HEK293 (cell line): ENCODE measurements at regions not wholly inside any gene's neighbourhood (a gene's known extent, or its start where the extent isn't known, plus 50 kb on each side); places are given as distances from the start of the nearest gene placed in this dataset.

Experiments
- CTCF ChIA-PET: fragments of 350-600 bp; formaldehyde crosslinking; extraction: SDS; loops from one replicate; lab custom pipeline; 2021; ENCODE audit warnings: antibody characterized with exemption; lab: Yijun Ruan, JAX
- POLR2A ChIA-PET: fragments of 300-600 bp; formaldehyde crosslinking; extraction: SDS; loops from one replicate; lab custom pipeline; 2020; ENCODE audit warnings: antibody characterized with exemption, inconsistent platforms; lab: Yijun Ruan, JAX
- H3K27ac ChIP-seq: fragments of 200-500 bp; sonication (Bioruptor generic); 2 replicates; pipeline ENCODE4 v1.5.1; 2014; ENCODE audit warnings: low read depth, low read length, control low read depth, inconsistent platforms; ENCODE audit errors: extremely low read depth
- H3K36me3 ChIP-seq, 2 experiments: fragments of 200-500 bp in 1 of 2; sonication (Bioruptor generic) in 1 of 2; 1 replicate in 1 of 2; 2 replicates in 1 of 2; pipeline ENCODE4 v1.5.1; 2014 to 2017; ENCODE audit warnings: inconsistent platforms in 2 of 2, low read length in 2 of 2; ENCODE audit not compliant: control insufficient read depth in 2 of 2, insufficient read depth in 1 of 2
- H3K4me1 ChIP-seq: fragments of 200-500 bp; sonication (Bioruptor generic); 2 replicates; pipeline ENCODE4 v1.5.1; 2014; ENCODE audit warnings: mild to moderate bottlenecking, low read length, inconsistent platforms; ENCODE audit not compliant: control insufficient read depth, insufficient read depth
- H3K4me3 ChIP-seq: 2 replicates; pipeline ENCODE4 v1.5.1; 2011; ENCODE audit warnings: low read depth, mild to moderate bottlenecking, control low read depth, low read length, moderate library complexity
- H3K9me3 ChIP-seq: fragments of 200-500 bp; sonication (Bioruptor generic); 2 replicates; pipeline ENCODE4 v1.5.1; 2014; ENCODE audit warnings: low read depth, low read length, inconsistent platforms; ENCODE audit not compliant: control insufficient read depth, insufficient read depth
- BCL6B ChIP-seq: fragments of 450-650 bp; formaldehyde crosslinking; IDR thresholded peaks from 2 replicates; pipeline ENCODE4 v1.5.1; 2017; ENCODE audit warnings: missing biosample characterization, missing genetic modification characterization
- CTCF ChIP-seq: fragments of 450-650 bp; formaldehyde crosslinking; IDR thresholded peaks from 2 replicates; pipeline ENCODE4 v1.5.1; 2016; ENCODE audit warnings: missing biosample characterization, missing genetic modification characterization
- FEZF1 ChIP-seq: fragments of 450-650 bp; formaldehyde crosslinking; IDR thresholded peaks from 2 replicates; pipeline ENCODE4 v1.5.1; 2016; ENCODE audit warnings: missing biosample characterization, missing genetic modification characterization
- IKZF3 ChIP-seq: fragments of 450-650 bp; IDR thresholded peaks from 2 replicates; pipeline ENCODE4 v1.5.0; 2018; ENCODE audit warnings: missing biosample characterization, mild to moderate bottlenecking, missing genetic modification characterization, moderate library complexity
- SCRT2 ChIP-seq: fragments of 450-650 bp; formaldehyde crosslinking; IDR thresholded peaks from 2 replicates; pipeline ENCODE4 v1.5.1; 2016; ENCODE audit warnings: missing biosample characterization, missing genetic modification characterization
- ZBTB49 ChIP-seq: fragments of 450-650 bp; formaldehyde crosslinking; IDR thresholded peaks from 2 replicates; pipeline ENCODE4 v1.5.1; 2016; ENCODE audit warnings: missing biosample characterization, missing genetic modification characterization, low read depth
- ZIC2 ChIP-seq: fragments of 450-650 bp; formaldehyde crosslinking; IDR thresholded peaks from 2 replicates; pipeline ENCODE4 v1.5.1; 2016; ENCODE audit warnings: missing biosample characterization, missing genetic modification characterization
- ZNF146 ChIP-seq: fragments of 450-650 bp; formaldehyde crosslinking; IDR thresholded peaks from 2 replicates; pipeline ENCODE4 v1.5.1; 2016; ENCODE audit warnings: missing biosample characterization, missing genetic modification characterization
- ZNF184 ChIP-seq: fragments of 450-650 bp; IDR thresholded peaks from 2 replicates; pipeline ENCODE4 v1.5.1; 2018; ENCODE audit warnings: missing biosample characterization, mild to moderate bottlenecking, missing genetic modification characterization
- ZNF292 ChIP-seq: fragments of 450-650 bp; formaldehyde crosslinking; IDR thresholded peaks from 2 replicates; pipeline ENCODE4 v1.5.1; 2016; ENCODE audit warnings: low read depth, missing biosample characterization, missing genetic modification characterization, borderline replicate concordance
- ZNF335 ChIP-seq: fragments of 450-650 bp; formaldehyde crosslinking; conservative IDR thresholded peaks from 2 replicates; pipeline ENCODE4 v1.5.1; 2016; ENCODE audit warnings: missing biosample characterization, missing genetic modification characterization
- ZNF341 ChIP-seq: fragments of 450-650 bp; formaldehyde crosslinking; IDR thresholded peaks from 2 replicates; pipeline ENCODE4; 2016; ENCODE audit warnings: low read depth, missing biosample characterization, missing genetic modification characterization
- ZNF561 ChIP-seq: fragments of 450-650 bp; IDR thresholded peaks from 2 replicates; pipeline ENCODE4 v1.5.1; 2018; ENCODE audit warnings: missing biosample characterization, missing genetic modification characterization, borderline replicate concordance
- ZNF585B ChIP-seq: fragments of 450-650 bp; formaldehyde crosslinking; IDR thresholded peaks from 2 replicates; pipeline ENCODE4 v1.5.1; 2016; ENCODE audit warnings: missing biosample characterization, missing genetic modification characterization
- ZNF600 ChIP-seq: fragments of 450-650 bp; formaldehyde crosslinking; IDR thresholded peaks from 2 replicates; pipeline ENCODE4 v1.5.1; 2016; ENCODE audit warnings: missing biosample characterization, missing genetic modification characterization
- ZNF610 ChIP-seq: fragments of 450-650 bp; formaldehyde crosslinking; IDR thresholded peaks from 2 replicates; pipeline ENCODE4 v1.5.1; 2016; ENCODE audit warnings: missing biosample characterization, missing genetic modification characterization, borderline replicate concordance
- ZNF626 ChIP-seq: fragments of 450-650 bp; sonication (Bioruptor Pico); formaldehyde crosslinking; IDR thresholded peaks from 2 replicates; pipeline ENCODE4 v1.5.1; 2018; ENCODE audit warnings: missing biosample characterization, missing genetic modification characterization, inconsistent platforms
- ZNF660 ChIP-seq: fragments of 450-650 bp; IDR thresholded peaks from 2 replicates; pipeline ENCODE4 v1.5.1; 2018; ENCODE audit warnings: missing biosample characterization, mild to moderate bottlenecking, missing genetic modification characterization
- ZNF792 ChIP-seq: fragments of 450-650 bp; formaldehyde crosslinking; IDR thresholded peaks from 2 replicates; pipeline ENCODE4 v1.5.1; 2016; ENCODE audit warnings: missing biosample characterization, missing genetic modification characterization
- ZSCAN23 ChIP-seq: fragments of 450-650 bp; formaldehyde crosslinking; IDR thresholded peaks from 2 replicates; pipeline ENCODE4 v1.5.1; 2016; ENCODE audit warnings: missing biosample characterization, missing genetic modification characterization
- ZXDB ChIP-seq: fragments of 450-650 bp; formaldehyde crosslinking; IDR thresholded peaks from 2 replicates; pipeline ENCODE4 v1.5.1; 2016; ENCODE audit warnings: missing biosample characterization, missing genetic modification characterization
- TF ChIP-seq, protein P1 (sequence below): fragments of 450-650 bp; formaldehyde crosslinking; IDR thresholded peaks from 2 replicates; pipeline ENCODE4 v1.5.1; 2016; ENCODE audit warnings: missing biosample characterization, missing genetic modification characterization

GRCh38 chr6:4274382-4275082, 139.2 kb upstream of the ECI2 start:
- H3K36me3 ChIP-seq, result no peaks in the 10 kb centered on the region
- CTCF ChIA-PET, result interaction anchor here (1.2 kb wide), 1 partner anchor 21 kb away, joined by 6 read pairs; no protein-coding TSS in a partner anchor
- TF ChIP-seq ZNF335 (tag by site-specific recombination) (peak; percentile 27; the same call in 1 of the 2 replicates), ZIC2 (0 out of 2 replicates have a peak, but pooled peaks have one; percentile 9), ZBTB49 (no peak), FEZF1 (tag by site-specific recombination) (peak; percentile 30; the same call in 1 of the 2 replicates), ZNF600 (tag by site-specific recombination) (no peak), ZNF610 (tag by site-specific recombination) (no peak)
- no peak overlapping the region for H3K4me3 ChIP-seq
- H3K4me1 ChIP-seq, result peaks cover 3% of the 10 kb centered on the region; the same call in 1 of the 2 replicates
- H3K9me3 ChIP-seq, result no peaks in the 10 kb centered on the region; the same call in 1 of the 2 replicates
- H3K27ac ChIP-seq, result no peak overlapping the region
- POLR2A ChIA-PET, result no interaction called here

- POLR2A ChIA-PET, result no interaction called here
- CTCF ChIA-PET, result interaction anchor here (0.8 to 1.2 kb wide), 2 partner anchors 9 to 19 kb away, joined by 3 to 6 read pairs; no protein-coding TSS in a partner anchor
- no peak for TF ChIP-seq ZNF341 (tag by site-specific recombination)
- TF ChIP-seq ZNF184 (tag by site-specific recombination), result no peak
- no peak for TF ChIP-seq ZNF561 (tag by site-specific recombination)
- TF ChIP-seq ZXDB (tag by site-specific recombination), result no peak
- no peak for TF ChIP-seq CTCF
- no peak for TF ChIP-seq ZNF146 (tag by site-specific recombination)
- TF ChIP-seq SCRT2, result no peak
- no peak for TF ChIP-seq ZNF292 (tag by site-specific recombination)
- TF ChIP-seq, all 188 proteins: peak for 0
- no peak overlapping the region for H3K27ac ChIP-seq
- H3K4me1 ChIP-seq, result peaks cover 3% of the 10 kb centered on the region; the same call in 1 of the 2 replicates
- no peak overlapping the region for H3K4me3 ChIP-seq
- no peaks in the 10 kb centered on the region for H3K36me3 ChIP-seq
- no peaks in the 10 kb centered on the region; the same call in 1 of the 2 replicates for H3K9me3 ChIP-seq
These were observed 137.6 kb upstream of the ECI2 start for GRCh38 chr6:4272996-4273395.

GRCh38 chr6:4271761-4272470, 136.5 kb upstream of the ECI2 start:
- TF ChIP-seq ZSCAN23 (tag by site-specific recombination) (no peak), ZNF660 (tag by site-specific recombination) (no peak), ZNF626 (tag by site-specific recombination) (no peak), BCL6B (tag by site-specific recombination) (no peak), ZNF792 (tag by site-specific recombination) (no peak), IKZF3 (no peak), ZNF585B (no peak)
- TF ChIP-seq, protein P1, sequence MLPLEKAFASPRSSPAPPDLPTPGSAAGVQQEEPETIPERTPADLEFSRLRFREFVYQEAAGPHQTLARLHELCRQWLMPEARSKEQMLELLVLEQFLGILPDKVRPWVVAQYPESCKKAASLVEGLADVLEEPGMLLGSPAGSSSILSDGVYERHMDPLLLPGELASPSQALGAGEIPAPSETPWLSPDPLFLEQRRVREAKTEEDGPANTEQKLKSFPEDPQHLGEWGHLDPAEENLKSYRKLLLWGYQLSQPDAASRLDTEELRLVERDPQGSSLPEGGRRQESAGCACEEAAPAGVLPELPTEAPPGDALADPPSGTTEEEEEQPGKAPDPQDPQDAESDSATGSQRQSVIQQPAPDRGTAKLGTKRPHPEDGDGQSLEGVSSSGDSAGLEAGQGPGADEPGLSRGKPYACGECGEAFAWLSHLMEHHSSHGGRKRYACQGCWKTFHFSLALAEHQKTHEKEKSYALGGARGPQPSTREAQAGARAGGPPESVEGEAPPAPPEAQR (tag by site-specific recombination), result no peak
- TF ChIP-seq, all 188 proteins: peak for 0
- POLR2A ChIA-PET, result no interaction called here

More at GRCh38 chr6:4271761-4272470, 136.5 kb upstream of the ECI2 start:
- Histone ChIP-seq H3K36me3 (no peaks in the 10 kb centered on the region), H3K27ac (no peak overlapping the region), H3K4me3 (no peak overlapping the region), H3K9me3 (no peaks in the 10 kb centered on the region), H3K4me1 (peaks cover 3% of the 10 kb centered on the region; the same call in 1 of the 2 replicates)
- CTCF ChIA-PET, result interaction anchor here (1.1 to 1.4 kb wide), 2 partner anchors 9 to 18 kb away, joined by 4 to 6 read pairs; no protein-coding TSS in a partner anchor
